Smooth muscle cell (in vitro differentiated cells): ENCODE measurements at regions not wholly inside any gene's neighbourhood (a gene's known extent, or its start where the extent isn't known, plus 50 kb on each side); places are given as distances from the start of the nearest gene placed in this dataset.

Experiments used
- DNase-seq: peaks from one replicate; lab custom pipeline; 2025; ENCODE audit not compliant: unreplicated experiment; lab: John Stamatoyannopoulos, UW
- H2AFZ ChIP-seq: fragments of 200-600 bp; sonication (generic); 2 replicates; pipeline ENCODE4 v1.6.0; 2016; ENCODE audit warnings: antibody characterized with exemption, low read depth, mild to moderate bottlenecking
- H3F3A ChIP-seq: fragments of 200-600 bp; sonication (generic); 2 replicates; pipeline ENCODE4 v1.6.0; 2017; ENCODE audit warnings: antibody characterized with exemption, low read depth
- H3K27ac ChIP-seq: fragments of 200-600 bp; sonication (generic); 2 replicates; pipeline ENCODE4 v1.5.1; 2016; ENCODE audit warnings: low read depth, mild to moderate bottlenecking
- H3K27me3 ChIP-seq: fragments of 200-600 bp; sonication (generic); 2 replicates; pipeline ENCODE4 v1.6.1; 2016; ENCODE audit warnings: low read depth, mild to moderate bottlenecking
- H3K36me3 ChIP-seq: fragments of 200-600 bp; sonication (generic); 2 replicates; pipeline ENCODE4 v1.5.1; 2016; ENCODE audit warnings: low read depth
- H3K4me1 ChIP-seq: fragments of 200-600 bp; sonication (generic); 2 replicates; pipeline ENCODE4 v1.5.1; 2016; ENCODE audit warnings: low read depth
- H3K4me2 ChIP-seq: fragments of 200-600 bp; sonication (generic); 2 replicates; pipeline ENCODE4 v1.6.0; 2016; ENCODE audit warnings: mild to moderate bottlenecking
- H3K4me3 ChIP-seq: fragments of 200-600 bp; sonication (generic); 2 replicates; pipeline ENCODE4 v1.5.1; 2016; ENCODE audit warnings: mild to moderate bottlenecking
- H3K79me2 ChIP-seq: fragments of 200-600 bp; sonication (generic); 2 replicates; pipeline ENCODE4 v1.6.0; 2016; ENCODE audit warnings: low read depth, mild to moderate bottlenecking
- H3K9ac ChIP-seq: fragments of 200-600 bp; sonication (generic); 2 replicates; pipeline ENCODE4 v1.6.0; 2016; ENCODE audit warnings: low read depth
- H3K9me3 ChIP-seq: fragments of 200-600 bp; sonication (generic); replicated peaks from 2 replicates; pipeline ENCODE4 v1.5.1; 2016; ENCODE audit warnings: low read depth
- H4K20me1 ChIP-seq: fragments of 200-600 bp; sonication (generic); 2 replicates; pipeline ENCODE4 v1.6.0; 2016; ENCODE audit warnings: low read depth
- WGBS: methylation state at CpG from one replicate; pipeline ENCODE4 v1.1.7; 2016; ENCODE audit warnings: low lambda C conversion rate; 5-methylcytosine and 5-hydroxymethylcytosine counted together
- TF ChIP-seq, protein P1 (sequence below): fragments of 200-600 bp; sonication (generic); IDR thresholded peaks from 2 replicates; pipeline ENCODE4 v1.5.1; 2017; ENCODE audit warnings: borderline replicate concordance, mild to moderate bottlenecking, antibody characterized with exemption; ENCODE audit not compliant: insufficient read depth, poor library complexity, severe bottlenecking

GRCh38 chr7:24125765-24126164 lies 158.2 kb upstream of the NPY start:
- H4K20me1 ChIP-seq: no peaks in the 10 kb centered on the region
- no peaks in the 10 kb centered on the region for H3K36me3 ChIP-seq
- H3K9me3 ChIP-seq: no peaks in the 10 kb centered on the region
- no peaks in the 10 kb centered on the region for H3K79me2 ChIP-seq
- H3K4me3 ChIP-seq: no peak overlapping the region
- no peak for DNase-seq
- no peak overlapping the region for H3K27ac ChIP-seq
- WGBS: 92% methylated on average over 1 of the region's 1 CpG
- H2AFZ ChIP-seq: no peak overlapping the region
- no peaks in the 10 kb centered on the region for H3K27me3 ChIP-seq
- no peak overlapping the region for H3K9ac ChIP-seq
- TF ChIP-seq, protein P1, sequence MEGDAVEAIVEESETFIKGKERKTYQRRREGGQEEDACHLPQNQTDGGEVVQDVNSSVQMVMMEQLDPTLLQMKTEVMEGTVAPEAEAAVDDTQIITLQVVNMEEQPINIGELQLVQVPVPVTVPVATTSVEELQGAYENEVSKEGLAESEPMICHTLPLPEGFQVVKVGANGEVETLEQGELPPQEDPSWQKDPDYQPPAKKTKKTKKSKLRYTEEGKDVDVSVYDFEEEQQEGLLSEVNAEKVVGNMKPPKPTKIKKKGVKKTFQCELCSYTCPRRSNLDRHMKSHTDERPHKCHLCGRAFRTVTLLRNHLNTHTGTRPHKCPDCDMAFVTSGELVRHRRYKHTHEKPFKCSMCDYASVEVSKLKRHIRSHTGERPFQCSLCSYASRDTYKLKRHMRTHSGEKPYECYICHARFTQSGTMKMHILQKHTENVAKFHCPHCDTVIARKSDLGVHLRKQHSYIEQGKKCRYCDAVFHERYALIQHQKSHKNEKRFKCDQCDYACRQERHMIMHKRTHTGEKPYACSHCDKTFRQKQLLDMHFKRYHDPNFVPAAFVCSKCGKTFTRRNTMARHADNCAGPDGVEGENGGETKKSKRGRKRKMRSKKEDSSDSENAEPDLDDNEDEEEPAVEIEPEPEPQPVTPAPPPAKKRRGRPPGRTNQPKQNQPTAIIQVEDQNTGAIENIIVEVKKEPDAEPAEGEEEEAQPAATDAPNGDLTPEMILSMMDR: no peak
- no peak overlapping the region for H3K4me2 ChIP-seq
- H3K4me1 ChIP-seq: no peaks in the 10 kb centered on the region
- no peaks in the 10 kb centered on the region for H3F3A ChIP-seq

DNA sequence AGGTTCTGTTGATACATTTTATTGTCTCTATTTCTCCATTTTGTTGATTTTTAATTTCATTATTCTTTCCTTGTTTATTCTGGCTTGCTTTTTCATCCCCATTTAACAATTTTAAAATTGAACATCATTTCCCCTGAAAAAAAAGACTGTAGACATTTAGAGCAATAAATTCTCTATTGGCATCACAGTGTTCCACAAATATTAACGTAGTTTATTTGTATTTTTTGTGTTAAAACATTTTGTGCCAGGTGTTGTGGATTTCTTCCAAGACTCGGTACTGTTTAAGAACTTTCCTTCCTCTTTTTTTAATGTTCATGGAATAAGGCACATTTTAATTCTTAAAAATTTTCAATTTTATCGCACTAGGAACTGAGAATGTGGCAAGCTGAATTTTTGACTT lies 156.1 kb upstream of the NPY start:
- Histone ChIP-seq H3K9ac (no peak overlapping the region), H3K27ac (no peak overlapping the region), H2AFZ (no peak overlapping the region), H3K36me3 (no peaks in the 10 kb centered on the region), H3K79me2 (no peaks in the 10 kb centered on the region), H3K9me3 (no peaks in the 10 kb centered on the region), H3F3A (no peaks in the 10 kb centered on the region), H3K27me3 (no peaks in the 10 kb centered on the region), H4K20me1 (no peaks in the 10 kb centered on the region), H3K4me1 (no peaks in the 10 kb centered on the region), H3K4me2 (no peak overlapping the region), H3K4me3 (no peak overlapping the region)
- TF ChIP-seq, protein P1: no peak
- WGBS: 94% methylated on average over 3 of the region's 3 CpGs
- DNase-seq: no peak

DNA sequence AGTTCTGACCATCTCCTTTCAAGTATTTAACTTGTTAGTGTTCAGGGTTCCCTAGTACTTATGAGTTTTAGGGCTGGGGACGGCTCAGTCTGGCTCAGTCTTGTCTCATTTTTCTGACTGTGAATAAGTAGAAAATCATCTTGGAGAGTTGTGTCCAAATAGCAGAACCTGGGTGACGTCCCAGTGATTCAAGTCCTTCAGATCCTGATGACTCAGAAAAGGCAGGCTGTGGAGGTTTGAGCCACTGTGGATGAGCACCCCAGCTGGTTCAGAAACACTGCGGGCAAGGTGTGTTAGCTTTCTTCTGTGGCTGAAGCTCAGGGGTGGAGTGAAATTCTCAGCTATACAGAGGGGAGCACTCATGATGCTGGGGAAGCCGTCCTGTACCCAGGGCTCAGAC lies 154.4 kb upstream of the NPY start:
- TF ChIP-seq, protein P1: no peak
- Histone ChIP-seq H3K4me2 (no peak overlapping the region), H3K4me3 (no peak overlapping the region), H3K27me3 (no peaks in the 10 kb centered on the region), H3K9me3 (no peaks in the 10 kb centered on the region), H3K4me1 (no peaks in the 10 kb centered on the region), H3K27ac (peak overlapping the region; percentile 4), H3K79me2 (no peaks in the 10 kb centered on the region), H3K36me3 (no peaks in the 10 kb centered on the region), H2AFZ (no peak overlapping the region), H3F3A (no peaks in the 10 kb centered on the region), H3K9ac (no peak overlapping the region), H4K20me1 (no peaks in the 10 kb centered on the region)
- DNase-seq: no peak
- 50% methylated on average over 4 of the region's 4 CpGs for WGBS

GRCh38 chr7:24130631-24131030 lies 153.4 kb upstream of the NPY start:
- Histone ChIP-seq H3K4me1 (no peaks in the 10 kb centered on the region), H3K9ac (no peak overlapping the region), H3F3A (no peaks in the 10 kb centered on the region), H3K4me3 (no peak overlapping the region), H2AFZ (no peak overlapping the region), H3K27ac (no peak overlapping the region), H3K79me2 (no peaks in the 10 kb centered on the region), H3K36me3 (no peaks in the 10 kb centered on the region), H4K20me1 (no peaks in the 10 kb centered on the region), H3K9me3 (no peaks in the 10 kb centered on the region), H3K27me3 (no peaks in the 10 kb centered on the region), H3K4me2 (no peak overlapping the region)
- DNase-seq: no peak
- TF ChIP-seq, protein P1: no peak
